Natural killer cell (primary cell): ENCODE measurements at regions not wholly inside any gene's neighbourhood (a gene's known extent, or its start where the extent isn't known, plus 50 kb on each side); places are given as distances from the start of the nearest gene placed in this dataset.

Experiments used
- ATAC-seq, 3 donors: fragments of 150-1000 bp in 2 of 3; fragments of 200-7000 bp in 1 of 3; cut with Tn5 transposase; 1 replicate in 1 of 3; 2 replicates in 2 of 3; pipeline ENCODE4 v1.10.0; 2021; ENCODE audit warnings: mild to moderate bottlenecking in 2 of 3, moderate library complexity in 2 of 3
- DNase-seq, 2 donors: peaks; one replicate each; pipeline versions ENCODE4 v3.0.0 to v3.0.0-alpha.2; 2013 to 2021; ENCODE audit warnings: mixed read lengths in 1 of 2
- H3K27ac ChIP-seq: one replicate; pipeline ENCODE4 v1.5.1; 2013; ENCODE audit warnings: mild to moderate bottlenecking, low read length
- H3K27me3 ChIP-seq: one replicate; pipeline ENCODE4 v1.6.1; 2013; ENCODE audit warnings: low read length; ENCODE audit not compliant: control insufficient read depth, insufficient read depth
- H3K36me3 ChIP-seq: one replicate; pipeline ENCODE4 v1.6.1; 2013; ENCODE audit warnings: low read length; ENCODE audit not compliant: control insufficient read depth, insufficient read depth
- H3K4me1 ChIP-seq: one replicate; pipeline ENCODE4 v1.6.1; 2013; ENCODE audit warnings: low read length; ENCODE audit not compliant: control insufficient read depth, insufficient read depth
- H3K4me3 ChIP-seq: one replicate; pipeline ENCODE4 v1.5.1; 2013; ENCODE audit warnings: low read length
- H3K9me3 ChIP-seq: one replicate; pipeline ENCODE4 v1.6.1; 2013; ENCODE audit warnings: low read length; ENCODE audit not compliant: control insufficient read depth, insufficient read depth
- H3K27ac Mint-ChIP-seq, 2 donors: one replicate each; pipeline ENCODE4 v1.8.0; 2022; ENCODE audit warnings: mild to moderate bottlenecking in 2 of 2, mixed read lengths in 2 of 2, moderate library complexity in 1 of 2
- H3K27me3 Mint-ChIP-seq, 2 donors: one replicate each; pipeline ENCODE4 v1.8.0; 2022; ENCODE audit warnings: low read depth in 2 of 2, mixed read lengths in 2 of 2
- H3K36me3 Mint-ChIP-seq: one replicate; pipeline ENCODE4 v1.8.0; 2022; ENCODE audit warnings: mixed read lengths
- H3K4me1 Mint-ChIP-seq, 2 donors: one replicate each; pipeline ENCODE4 v1.8.0; 2022; ENCODE audit warnings: mixed read lengths in 2 of 2
- H3K4me3 Mint-ChIP-seq: one replicate; pipeline ENCODE4 v1.8.0; 2022; ENCODE audit warnings: mild to moderate bottlenecking, moderate library complexity, mixed read lengths
- H3K9me3 Mint-ChIP-seq, 2 donors: one replicate each; pipeline ENCODE4 v1.8.0; 2022; ENCODE audit warnings: mixed read lengths in 2 of 2
- CTCF ChIP-seq: fragments of 200-600 bp; IDR thresholded peaks from one replicate; pipeline ENCODE4 v1.8.0; 2022; ENCODE audit warnings: antibody characterized with exemption
- WGBS: methylation state at CpG from one replicate; pipeline ENCODE4 v1.1.7; 2013; ENCODE audit warnings: missing lambda C conversion rate; ENCODE audit not compliant: insufficient coverage; 5-methylcytosine and 5-hydroxymethylcytosine counted together
- intact Hi-C: fragments of 100-400 bp; cut with micrococcal nuclease; formaldehyde crosslinking; loops from one replicate; pipeline ENCODE4 v1.14.2; 2022

GRCh38 chr2:4408321-4408720 is 704.9 kb downstream of the DCDC2C start:
- Histone ChIP-seq H3K9me3 (no peaks in the 10 kb centered on the region), H3K36me3 (no peaks in the 10 kb centered on the region), H3K27me3 (no peaks in the 10 kb centered on the region), H3K27ac (no peak overlapping the region), H3K4me1 (no peaks in the 10 kb centered on the region), H3K4me3 (no peak overlapping the region)
- no peak overlapping the region for H3K27ac Mint-ChIP-seq
- peaks cover 6% of the 10 kb centered on the region for H3K36me3 Mint-ChIP-seq
- intact Hi-C loops: no loop called here
- peaks cover 18 to 19% of the 10 kb centered on the region in 2 donors for H3K9me3 Mint-ChIP-seq
- TF ChIP-seq CTCF: no peak
- no peak for DNase-seq
- no peak overlapping the region for H3K4me3 Mint-ChIP-seq
- H3K27me3 Mint-ChIP-seq: no peaks in the 10 kb centered on the region
- WGBS: 77% methylated on average over 10 of the region's 10 CpGs
- ATAC-seq: no peak
- H3K4me1 Mint-ChIP-seq: no peaks in the 10 kb centered on the region

GRCh38 chr2:4412637-4413187 is 709.3 kb downstream of the DCDC2C start:
- Mint-ChIP-seq H3K4me1 (no peaks in the 10 kb centered on the region), H3K4me3 (no peak overlapping the region), H3K27me3 (no peaks in the 10 kb centered on the region), H3K27ac (no peak overlapping the region), H3K9me3 (peaks cover 19 to 22% of the 10 kb centered on the region in 2 donors), H3K36me3 (peaks cover 6% of the 10 kb centered on the region)
- TF ChIP-seq CTCF: no peak
- no peaks in the 10 kb centered on the region for H3K36me3 ChIP-seq
- 76% methylated on average over 9 of the region's 9 CpGs for WGBS
- intact Hi-C loops: no loop called here
- H3K27me3 ChIP-seq: no peaks in the 10 kb centered on the region
- no peak for ATAC-seq
- no peak overlapping the region for H3K27ac ChIP-seq
- DNase-seq: no peak
- H3K4me3 ChIP-seq: no peak overlapping the region
- no peaks in the 10 kb centered on the region for H3K9me3 ChIP-seq
- no peaks in the 10 kb centered on the region for H3K4me1 ChIP-seq

- Histone ChIP-seq H3K36me3 (no peaks in the 10 kb centered on the region), H3K27me3 (no peaks in the 10 kb centered on the region), H3K4me3 (no peak overlapping the region), H3K27ac (no peak overlapping the region), H3K9me3 (no peaks in the 10 kb centered on the region), H3K4me1 (no peaks in the 10 kb centered on the region)
- no peak for DNase-seq
- Mint-ChIP-seq H3K4me1 (no peaks in the 10 kb centered on the region), H3K27me3 (no peaks in the 10 kb centered on the region), H3K27ac (no peak overlapping the region), H3K4me3 (no peak overlapping the region), H3K9me3 (peaks cover 22 to 26% of the 10 kb centered on the region in 2 donors), H3K36me3 (peaks cover 6% of the 10 kb centered on the region)
- no peak for ATAC-seq
- WGBS: no CpG with 5 or more reads among the region's 1 CpG
- no peak for TF ChIP-seq CTCF
- intact Hi-C loops: no loop called here
These were observed 711.8 kb downstream of the DCDC2C start for GRCh38 chr2:4415171-4415570.

- no peaks in the 10 kb centered on the region for H3K36me3 Mint-ChIP-seq
- intact Hi-C loops: no loop called here
- no peak overlapping the region for H3K27ac Mint-ChIP-seq
- no peak overlapping the region for H3K27ac ChIP-seq
- ATAC-seq (no peak), DNase-seq (no peak)
- no peak overlapping the region for H3K4me3 ChIP-seq
- no peaks in the 10 kb centered on the region for H3K4me1 ChIP-seq
- no peaks in the 10 kb centered on the region for H3K36me3 ChIP-seq
- H3K4me3 Mint-ChIP-seq: no peak overlapping the region
- WGBS: no CpG with 5 or more reads among the region's 1 CpG
- TF ChIP-seq CTCF: no peak
- H3K27me3 ChIP-seq: no peaks in the 10 kb centered on the region
- H3K9me3 Mint-ChIP-seq: peaks cover 19 to 23% of the 10 kb centered on the region in 2 donors
- no peaks in the 10 kb centered on the region for H3K9me3 ChIP-seq
- H3K4me1 Mint-ChIP-seq: no peaks in the 10 kb centered on the region
- no peaks in the 10 kb centered on the region for H3K27me3 Mint-ChIP-seq
These were observed 712.5 kb downstream of the DCDC2C start for GRCh38 chr2:4415810-4416413.
